Neural cell (in vitro differentiated cells): ENCODE measurements at regions not wholly inside any gene's neighbourhood (a gene's known extent, or its start where the extent isn't known, plus 50 kb on each side); places are given as distances from the start of the nearest gene placed in this dataset.
"Not testable (repeated sequence)": the region's sequence is repeated elsewhere in the genome, so short reads cannot be mapped to it uniquely, and the experiment has no call there.

Experiments used
- CTCF ChIP-seq: fragments of 450-650 bp; IDR thresholded peaks from 2 replicates; pipeline ENCODE4 v1.5.1; 2014; ENCODE audit warnings: antibody characterized with exemption, mild to moderate bottlenecking, moderate library complexity; ENCODE audit not compliant: poor library complexity, severe bottlenecking
- RAD21 ChIP-seq: fragments of 450-650 bp; conservative IDR thresholded peaks from 2 replicates; pipeline ENCODE4 v1.6.1; 2014; ENCODE audit warnings: antibody characterized with exemption, mild to moderate bottlenecking, moderate library complexity

GRCh38 chr1:146409116-146409801 is 180.4 kb upstream of the NOTCH2NLA start:
- not testable (repeated sequence) for TF ChIP-seq RAD21, CTCF
